ENCODE measurements at regions not wholly inside any gene's neighbourhood (a gene's known extent, or its start where the extent isn't known, plus 50 kb on each side); places are given as distances from the start of the nearest gene placed in this dataset.

DNA sequence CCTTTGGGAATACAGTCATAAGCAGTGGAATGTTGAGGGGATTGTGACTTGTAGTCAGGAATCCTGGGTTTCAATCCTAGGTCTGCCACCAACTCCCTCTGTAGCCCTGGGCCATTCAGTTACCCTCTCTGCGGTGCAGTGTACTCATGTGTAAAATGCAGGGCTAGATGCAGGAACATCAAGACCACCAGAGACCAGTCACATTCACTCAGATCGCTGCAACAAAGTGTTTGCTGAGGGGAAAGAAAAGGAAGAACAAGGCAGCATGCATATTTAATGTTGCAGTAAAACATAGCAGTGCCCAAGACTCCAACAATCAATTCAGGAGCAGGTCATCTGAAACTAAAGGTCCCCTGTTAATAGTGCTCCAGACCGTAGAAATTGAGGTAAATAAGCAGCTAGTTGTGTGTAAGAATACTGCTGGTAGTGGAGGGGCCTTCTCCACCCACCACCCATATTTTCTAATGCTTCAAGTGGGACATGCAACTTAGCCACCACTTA is 410.7 kb downstream of the OMA1 start:
- in situ Hi-C loops (cut with HindIII; ENCODE audit: low sequenced_read_pairs) = loop anchor here (5.0 kb wide), 1 partner anchor 59 kb away; no protein-coding TSS in a partner anchor
- H3K4me3 ChIP-seq (ENCODE audit: low read depth, low read length) = no peak overlapping the region
- DNase-seq (ENCODE audit: low read depth) = no peak
- TF ChIP-seq CTCF (IDR thresholded peaks at IDR 0.05; ENCODE audit: low read depth, low read length, missing control alignments) = no peak

DNA sequence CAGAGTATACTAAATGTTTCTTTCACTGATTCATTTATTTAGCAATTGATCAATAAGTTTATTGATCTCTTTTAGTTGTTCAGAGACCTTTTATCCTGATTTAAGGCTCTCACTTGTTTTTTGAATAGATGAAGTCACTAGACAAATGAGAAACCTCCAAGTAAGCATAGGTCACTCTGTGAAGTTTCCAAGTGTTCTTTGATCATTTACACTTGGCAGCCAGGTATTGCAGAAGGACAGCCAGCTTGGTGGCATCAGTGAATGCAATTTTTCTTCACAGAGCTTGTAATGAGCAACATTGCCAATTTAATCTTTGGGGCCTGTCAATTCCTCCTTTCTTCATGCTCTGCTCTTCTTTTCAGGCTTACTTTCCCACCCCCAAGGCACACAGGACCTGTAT is 413.0 kb downstream of the OMA1 start:
- no peak for DNase-seq (ENCODE audit: low read depth)
- in situ Hi-C loops (cut with HindIII; ENCODE audit: low sequenced_read_pairs) = no loop called here
- H3K4me3 ChIP-seq (ENCODE audit: low read depth, low read length) = no peak overlapping the region
- TF ChIP-seq CTCF (IDR thresholded peaks at IDR 0.05; ENCODE audit: low read depth, low read length, missing control alignments) = no peak

DNA sequence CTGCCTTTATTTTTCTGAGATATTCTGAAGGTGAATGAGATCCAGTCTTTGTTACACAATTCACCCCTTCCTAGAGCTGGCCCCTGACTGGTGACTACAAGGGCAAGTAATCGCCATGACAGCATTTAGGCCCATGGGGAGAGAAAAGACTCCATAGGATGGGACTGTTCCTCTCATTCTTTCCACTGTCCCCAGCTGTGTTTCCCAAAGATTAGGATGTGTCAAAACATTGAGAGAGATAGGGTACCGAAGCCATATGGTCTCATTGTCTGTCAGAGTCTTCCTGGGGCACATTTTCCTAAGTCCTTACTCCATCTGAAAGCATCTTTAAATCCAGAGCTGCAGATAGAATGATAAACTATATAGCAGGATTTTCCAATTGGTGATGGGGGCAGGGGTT is 423.5 kb downstream of the OMA1 start:
- in situ Hi-C loops (cut with HindIII; ENCODE audit: low sequenced_read_pairs) = no loop called here
- DNase-seq (ENCODE audit: low read depth) = no peak
- H3K4me3 ChIP-seq (ENCODE audit: low read depth, low read length) = no peak overlapping the region
- TF ChIP-seq CTCF (IDR thresholded peaks at IDR 0.05; ENCODE audit: low read depth, low read length, missing control alignments) = no peak

- in situ Hi-C loops (cut with HindIII; ENCODE audit: low sequenced_read_pairs) = no loop called here
- no peak for TF ChIP-seq CTCF (IDR thresholded peaks at IDR 0.05; ENCODE audit: low read depth, low read length, missing control alignments)
- DNase-seq (ENCODE audit: low read depth) = no peak
- H3K4me3 ChIP-seq (ENCODE audit: low read depth, low read length) = no peak overlapping the region
These were observed 426.6 kb downstream of the OMA1 start for GRCh38 chr1:58119971-58120370.

- no peak overlapping the region for H3K4me3 ChIP-seq (ENCODE audit: low read depth, low read length)
- no peak for TF ChIP-seq CTCF (IDR thresholded peaks at IDR 0.05; ENCODE audit: low read depth, low read length, missing control alignments)
- no peak for DNase-seq (ENCODE audit: low read depth)
- in situ Hi-C loops (cut with HindIII; ENCODE audit: low sequenced_read_pairs) = no loop called here
These were observed 430.2 kb downstream of the OMA1 start for GRCh38 chr1:58116284-58116683.

- in situ Hi-C loops (cut with HindIII; ENCODE audit: low sequenced_read_pairs) = no loop called here
- H3K4me3 ChIP-seq (ENCODE audit: low read depth, low read length) = no peak overlapping the region
- TF ChIP-seq CTCF (IDR thresholded peaks at IDR 0.05; ENCODE audit: low read depth, low read length, missing control alignments) = no peak
- DNase-seq (ENCODE audit: low read depth) = no peak
These were observed 436.8 kb downstream of the OMA1 start for GRCh38 chr1:58109646-58110200.

Measured in astrocyte of the cerebellum (primary cell).